Endothelial cell of umbilical vein (primary cell): ENCODE measurements at regions not wholly inside any gene's neighbourhood (a gene's known extent, or its start where the extent isn't known, plus 50 kb on each side); places are given as distances from the start of the nearest gene placed in this dataset.
A peak's percentile ranks its signal among the peaks of the same experiment; 100 is the strongest.

Experiments
- BruUV-seq: library from RNA; stranded (reverse); fragments of 400-500 nt; replicated peaks from 2 replicates; lab custom pipeline; 2021; lab: Mats Ljungman, UMichigan
- CTCF ChIA-PET: fragments of 300-600, 350-600 bp; sonication (Branson Sonifier 250); formaldehyde crosslinking; loops from one replicate; lab custom pipeline; 2021; ENCODE audit warnings: antibody characterized with exemption, inconsistent platforms; lab: Charles Lee
- POLR2A ChIA-PET: fragments of 300-600, 350-600 bp; sonication (Branson Sonifier 250); formaldehyde crosslinking; loops from one replicate; lab custom pipeline; 2021; ENCODE audit warnings: antibody characterized with exemption, inconsistent platforms; lab: Charles Lee
- DNase-seq: peaks from one replicate; pipeline ENCODE4 v3.0.0-alpha.2; 2011; ENCODE audit warnings: low read depth, low spot score
- FAIRE-seq: peaks from 2 replicates; lab custom pipeline; 2011; peaks lifted over from hg19 to GRCh38; lab: Jason Lieb, UNC
- H2AFZ ChIP-seq: 2 replicates; pipeline ENCODE4 v1.6.0; 2012; ENCODE audit warnings: low read depth, low read length, control low read depth, inconsistent platforms
- H3K27ac ChIP-seq: 2 replicates; pipeline ENCODE4 v1.5.1; 2011; ENCODE audit warnings: low read depth, mild to moderate bottlenecking, control low read depth, low read length, moderate library complexity; ENCODE audit not compliant: insufficient read depth
- H3K27me3 ChIP-seq, 2 experiments: 2 replicates each; pipeline versions ENCODE4 v1.6.0 to v1.6.1; 2011; ENCODE audit warnings: low read length in 2 of 2, mixed read lengths in 1 of 2; ENCODE audit not compliant: control insufficient read depth in 2 of 2, insufficient read depth in 2 of 2
- H3K36me3 ChIP-seq, 2 experiments: 2 replicates in 1 of 2; 3 replicates in 1 of 2; pipeline ENCODE4 v1.5.1; 2011; ENCODE audit warnings: low read length in 2 of 2, mild to moderate bottlenecking in 1 of 2, moderate library complexity in 1 of 2; ENCODE audit not compliant: control insufficient read depth in 2 of 2, insufficient read depth in 2 of 2; ENCODE audit errors: extremely low read depth in 1 of 2
- H3K4me1 ChIP-seq: 3 replicates; pipeline ENCODE4 v1.5.1; 2011; ENCODE audit warnings: mild to moderate bottlenecking, low read length; ENCODE audit not compliant: control insufficient read depth, insufficient read depth; ENCODE audit errors: extremely low read depth
- H3K4me2 ChIP-seq: 2 replicates; pipeline ENCODE4 v1.6.1; 2011; ENCODE audit warnings: low read length, control low read depth, mixed read lengths; ENCODE audit not compliant: insufficient read depth
- H3K4me3 ChIP-seq, 3 experiments: fragments of 200-600 bp in 1 of 3; sonication (generic), shearing (Covaris generic) in 1 of 3; replicated peaks in 1 of 3; 2 replicates each; pipeline ENCODE4 v1.5.1; 2011 to 2016; ENCODE audit warnings: control low read depth in 3 of 3, low read length in 3 of 3, mild to moderate bottlenecking in 2 of 3, inconsistent platforms in 1 of 3, low read depth in 1 of 3, moderate library complexity in 1 of 3; ENCODE audit not compliant: insufficient read depth in 1 of 3
- H3K79me2 ChIP-seq: 2 replicates; pipeline ENCODE4 v1.6.0; 2012; ENCODE audit warnings: low read length, inconsistent platforms; ENCODE audit not compliant: control insufficient read depth, insufficient read depth
- H3K9ac ChIP-seq: replicated peaks from 2 replicates; pipeline ENCODE3; 2011; ENCODE audit warnings: low read length, control low read depth; ENCODE audit not compliant: insufficient read depth; ENCODE audit errors: extremely low read depth
- H3K9me1 ChIP-seq: replicated peaks from 3 replicates; pipeline ENCODE4 v1.6.0; 2011; ENCODE audit warnings: mild to moderate bottlenecking, low read length; ENCODE audit not compliant: control insufficient read depth, insufficient read depth; ENCODE audit errors: extremely low read depth
- H3K9me3 ChIP-seq: replicated peaks from 2 replicates; pipeline ENCODE4 v1.5.1; 2012; ENCODE audit warnings: low read length, inconsistent platforms; ENCODE audit not compliant: control insufficient read depth, insufficient read depth
- H4K20me1 ChIP-seq: replicated peaks from 2 replicates; pipeline ENCODE3; 2011; ENCODE audit warnings: mild to moderate bottlenecking, low read length; ENCODE audit not compliant: control insufficient read depth, insufficient read depth; ENCODE audit errors: extremely low read depth
- EZH2 ChIP-seq: IDR thresholded peaks from 2 replicates; pipeline ENCODE4 v1.6.1; 2012; ENCODE audit warnings: borderline replicate concordance, low read depth, mild to moderate bottlenecking, moderate library complexity, low read length, inconsistent platforms; ENCODE audit not compliant: severe bottlenecking
- FOS ChIP-seq: IDR thresholded peaks from 2 replicates; pipeline ENCODE4 v1.6.1; 2011; ENCODE audit warnings: mild to moderate bottlenecking, low read length, moderate library complexity, borderline replicate concordance; ENCODE audit not compliant: insufficient read depth
- GATA2 ChIP-seq: IDR thresholded peaks from 2 replicates; pipeline ENCODE4 v1.7.0; 2011; ENCODE audit warnings: low read depth, mild to moderate bottlenecking, moderate library complexity, mixed read lengths, low read length; ENCODE audit not compliant: insufficient read length, insufficient read depth
- JUN ChIP-seq: IDR thresholded peaks from 2 replicates; pipeline ENCODE4 v1.6.1; 2011; ENCODE audit warnings: borderline replicate concordance, low read depth; ENCODE audit not compliant: insufficient read length, insufficient read depth
- MYC ChIP-seq: IDR thresholded peaks from one replicate; pipeline ENCODE4 v1.6.1; 2011; ENCODE audit warnings: mild to moderate bottlenecking, low read depth, low read length
- POLR2A ChIP-seq: IDR thresholded peaks from 2 replicates; pipeline ENCODE4 v1.6.1; 2012; ENCODE audit warnings: low read depth, mild to moderate bottlenecking, control low read depth, low read length
- POLR2AphosphoS5 ChIP-seq: IDR thresholded peaks from 2 replicates; pipeline ENCODE4 v1.6.1; 2012; ENCODE audit warnings: low read depth, mild to moderate bottlenecking, control low read depth, low read length, moderate library complexity; ENCODE audit not compliant: insufficient read depth
- dilution Hi-C: fragments of 300-500 bp; cut with MboI; formaldehyde crosslinking; loops from one replicate; pipeline ENCODE4 v1.15.0; 2019; ENCODE audit warnings: low sequenced_read_pairs; ENCODE audit not compliant: extremely low pct_ligation_motif_present
- intact Hi-C: fragments of 100-400 bp; cut with micrococcal nuclease; formaldehyde crosslinking; loops from one replicate; pipeline ENCODE4 v1.10.0; 2022
- TF ChIP-seq, protein P1 (sequence below): IDR thresholded peaks from 2 replicates; pipeline ENCODE4 v1.6.1; 2011; ENCODE audit not compliant: insufficient read depth, insufficient read length
- TF ChIP-seq, protein P2 (sequence below), 2 donors: IDR thresholded peaks; 1 replicate in 1 of 2; 2 replicates in 1 of 2; pipeline ENCODE4 v1.5.1; 2011; ENCODE audit warnings: low read length in 2 of 2, mild to moderate bottlenecking in 2 of 2, moderate library complexity in 2 of 2, control low read depth in 1 of 2, inconsistent platforms in 1 of 2, low read depth in 1 of 2; ENCODE audit not compliant: insufficient read depth in 1 of 2; ENCODE audit errors: extremely low read depth in 1 of 2

DNA sequence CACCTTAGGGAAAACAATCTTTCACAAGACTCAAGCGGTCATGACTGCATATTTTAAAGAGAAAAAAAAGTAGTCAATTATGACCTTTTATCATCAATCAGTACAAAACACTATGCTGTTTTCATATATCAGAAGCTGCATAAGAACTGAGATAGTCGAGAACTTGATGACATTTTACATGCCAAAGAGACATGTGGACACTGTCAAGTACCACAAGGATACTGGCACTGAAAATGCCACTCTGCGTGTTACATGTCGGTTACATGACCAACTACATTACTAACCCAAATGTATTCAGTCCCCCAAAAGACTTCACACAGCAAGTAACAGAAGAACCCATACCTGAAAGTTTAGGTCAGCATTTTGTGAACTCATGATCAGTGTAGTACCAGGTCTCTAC lies 975.0 kb upstream of the ADGRL4 start:
- no peaks in the 10 kb centered on the region for H3K36me3 ChIP-seq
- BruUV-seq = no TSS peak
- H3K79me2 ChIP-seq = no peaks in the 10 kb centered on the region
- H3K9ac ChIP-seq = no peak overlapping the region
- no peak for DNase-seq
- H3K9me3 ChIP-seq = no peaks in the 10 kb centered on the region
- no peak overlapping the region for H3K4me3 ChIP-seq
- dilution Hi-C loops = no loop called here
- CTCF ChIA-PET = no interaction called here
- H3K9me1 ChIP-seq = no peaks in the 10 kb centered on the region
- no peak overlapping the region for H3K27ac ChIP-seq
- FAIRE-seq = peak; percentile 24
- no peaks in the 10 kb centered on the region for H4K20me1 ChIP-seq
- H3K4me1 ChIP-seq = no peaks in the 10 kb centered on the region
- TF ChIP-seq MYC (no peak), POLR2AphosphoS5 (no peak), GATA2 (no peak), POLR2A (no peak), FOS (no peak), JUN (no peak), EZH2 (no peak)
- TF ChIP-seq, protein P1, sequence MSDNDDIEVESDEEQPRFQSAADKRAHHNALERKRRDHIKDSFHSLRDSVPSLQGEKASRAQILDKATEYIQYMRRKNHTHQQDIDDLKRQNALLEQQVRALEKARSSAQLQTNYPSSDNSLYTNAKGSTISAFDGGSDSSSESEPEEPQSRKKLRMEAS = no peak
- TF ChIP-seq, protein P2, sequence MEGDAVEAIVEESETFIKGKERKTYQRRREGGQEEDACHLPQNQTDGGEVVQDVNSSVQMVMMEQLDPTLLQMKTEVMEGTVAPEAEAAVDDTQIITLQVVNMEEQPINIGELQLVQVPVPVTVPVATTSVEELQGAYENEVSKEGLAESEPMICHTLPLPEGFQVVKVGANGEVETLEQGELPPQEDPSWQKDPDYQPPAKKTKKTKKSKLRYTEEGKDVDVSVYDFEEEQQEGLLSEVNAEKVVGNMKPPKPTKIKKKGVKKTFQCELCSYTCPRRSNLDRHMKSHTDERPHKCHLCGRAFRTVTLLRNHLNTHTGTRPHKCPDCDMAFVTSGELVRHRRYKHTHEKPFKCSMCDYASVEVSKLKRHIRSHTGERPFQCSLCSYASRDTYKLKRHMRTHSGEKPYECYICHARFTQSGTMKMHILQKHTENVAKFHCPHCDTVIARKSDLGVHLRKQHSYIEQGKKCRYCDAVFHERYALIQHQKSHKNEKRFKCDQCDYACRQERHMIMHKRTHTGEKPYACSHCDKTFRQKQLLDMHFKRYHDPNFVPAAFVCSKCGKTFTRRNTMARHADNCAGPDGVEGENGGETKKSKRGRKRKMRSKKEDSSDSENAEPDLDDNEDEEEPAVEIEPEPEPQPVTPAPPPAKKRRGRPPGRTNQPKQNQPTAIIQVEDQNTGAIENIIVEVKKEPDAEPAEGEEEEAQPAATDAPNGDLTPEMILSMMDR (IDR thresholded peaks at IDR 0.05; ENCODE audit: extremely low read depth in 1 of 2, insufficient read depth in 1 of 2, low read depth in 1 of 2, low read length in 2 of 2) = no peak
- no peaks in the 10 kb centered on the region for H3K27me3 ChIP-seq
- POLR2A ChIA-PET = no interaction called here
- peak overlapping the region; percentile 47 for H2AFZ ChIP-seq
- intact Hi-C loops = no loop called here
- H3K4me2 ChIP-seq = no peak overlapping the region
